SH-SY5Y (cell line): ENCODE measurements at regions not wholly inside any gene's neighbourhood (a gene's known extent, or its start where the extent isn't known, plus 50 kb on each side); places are given as distances from the start of the nearest gene placed in this dataset.

Source experiments
- GATA2 ChIP-seq: IDR thresholded peaks from 2 replicates; pipeline ENCODE4 v1.6.1; 2011; ENCODE audit warnings: mild to moderate bottlenecking, low read depth, low read length
- GATA3 ChIP-seq: IDR thresholded peaks from 2 replicates; pipeline ENCODE4 v1.6.1; 2011; ENCODE audit warnings: low read depth, mild to moderate bottlenecking, low read length, moderate library complexity

DNA sequence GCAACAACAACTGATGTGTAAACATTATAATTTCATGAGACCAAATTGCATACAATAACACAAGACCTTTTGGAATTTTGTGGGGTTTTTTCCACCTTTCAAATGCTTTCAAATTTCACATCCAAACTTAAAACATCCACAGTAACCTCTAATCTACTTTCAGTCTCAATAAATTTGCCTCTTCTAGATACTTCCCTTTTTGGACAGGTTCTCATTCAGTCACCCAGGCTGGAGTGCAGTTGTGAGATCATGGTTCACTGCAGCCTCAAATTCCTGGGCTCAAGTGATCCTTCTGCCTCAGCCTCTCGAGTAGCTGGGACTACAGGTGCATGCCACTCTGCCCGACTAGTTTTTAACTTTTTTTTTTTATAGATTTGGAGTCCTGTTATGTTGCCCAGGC is 556.6 kb downstream of the NLGN4X start:
- TF ChIP-seq GATA2 (no peak), GATA3 (no peak)
